K562 (cell line): ENCODE measurements at regions not wholly inside any gene's neighbourhood (a gene's known extent, or its start where the extent isn't known, plus 50 kb on each side); places are given as distances from the start of the nearest gene placed in this dataset.
A peak's percentile ranks its signal among the peaks of the same experiment; 100 is the strongest.

Experiments used
- CREM ChIP-seq: IDR thresholded peaks from 2 replicates; pipeline ENCODE4 v1.6.1; 2014; ENCODE audit warnings: antibody characterized with exemption, low read depth
- ELF1 ChIP-seq: fragments of 200-800 bp; sonication (Bioruptor generic); IDR thresholded peaks from 2 replicates; pipeline ENCODE4 v1.6.1; 2016; ENCODE audit warnings: missing genetic modification characterization, missing compliant biosample characterization
- FOSL1 ChIP-seq: fragments of 200-800 bp; sonication (Bioruptor generic); conservative IDR thresholded peaks from 2 replicates; pipeline ENCODE4 v1.6.1; 2016; ENCODE audit warnings: missing genetic modification characterization, missing compliant biosample characterization
- KDM2B ChIP-seq: fragments of 250-450 bp; sonication (Bioruptor Pico); IDR thresholded peaks from 2 replicates; pipeline ENCODE4 v1.8.0; 2021; ENCODE audit warnings: mild to moderate bottlenecking, moderate library complexity
- KDM5B ChIP-seq: fragments of 200-600 bp; sonication (generic); IDR thresholded peaks from 2 replicates; pipeline ENCODE4 v1.6.1; 2012; ENCODE audit warnings: low read depth, mild to moderate bottlenecking, moderate library complexity, low read length, control low read depth, inconsistent platforms; ENCODE audit not compliant: insufficient replicate concordance
- MAZ ChIP-seq, 2 experiments: fragments of 450-650 bp in 1 of 2; sonication (generic) in 1 of 2; formaldehyde crosslinking; IDR thresholded peaks in 1 of 2; conservative IDR thresholded peaks in 1 of 2; 2 replicates each; pipeline versions ENCODE4 v1.4.0 to v1.5.0; 2020; ENCODE audit warnings: mild to moderate bottlenecking in 1 of 2, missing genetic modification reagents in 1 of 2
- NFXL1 ChIP-seq: fragments of 450-650 bp; formaldehyde crosslinking; IDR thresholded peaks from 2 replicates; pipeline ENCODE4 v1.4.0; 2021; ENCODE audit warnings: mild to moderate bottlenecking
- PKNOX1 ChIP-seq: fragments of 450-650 bp; IDR thresholded peaks from 2 replicates; pipeline ENCODE4 v1.6.1; 2016
- POLR2H ChIP-seq: IDR thresholded peaks from 2 replicates; pipeline ENCODE4 v1.6.1; 2016; ENCODE audit warnings: missing genetic modification characterization, low read depth, mild to moderate bottlenecking, control low read depth, missing compliant biosample characterization, moderate library complexity
- PTBP1 ChIP-seq: fragments of 200-400 bp; formaldehyde crosslinking; IDR thresholded peaks from 2 replicates; pipeline ENCODE4 v1.6.1; 2017; ENCODE audit warnings: low read depth, low read length
- RCOR1 ChIP-seq, 2 experiments: IDR thresholded peaks; 2 replicates each; pipeline ENCODE4 v1.6.1; 2012; ENCODE audit warnings: low read depth in 2 of 2, low read length in 2 of 2, borderline replicate concordance in 1 of 2, improper control_type of control experiment in 1 of 2
- SRF ChIP-seq, 2 experiments: fragments of 250-450, 450-650 bp in 1 of 2; sonication (Bioruptor Pico) in 1 of 2; sonication (generic) in 1 of 2; formaldehyde crosslinking; IDR thresholded peaks; 2 replicates each; pipeline versions ENCODE4 v1.5.0 to v1.5.1; 2020 to 2022; ENCODE audit warnings: mild to moderate bottlenecking in 1 of 2, missing genetic modification reagents in 1 of 2
- XRCC3 ChIP-seq: fragments of 450-650 bp; IDR thresholded peaks from 2 replicates; pipeline ENCODE4 v1.6.1; 2017; ENCODE audit warnings: mild to moderate bottlenecking, moderate library complexity
- ZFP36 ChIP-seq: fragments of 150-350 bp; IDR thresholded peaks from 2 replicates; pipeline ENCODE4 v1.6.1; 2018; ENCODE audit warnings: low read length, low read depth; ENCODE audit not compliant: partially characterized antibody
- ZNF217 ChIP-seq: sonication (generic); formaldehyde crosslinking; IDR thresholded peaks from 2 replicates; pipeline ENCODE4 v1.8.0; 2022; ENCODE audit warnings: mild to moderate bottlenecking, missing genetic modification reagents
- ZNF507 ChIP-seq: conservative IDR thresholded peaks from 2 replicates; pipeline ENCODE4 v1.6.1; 2017; ENCODE audit warnings: missing genetic modification characterization, missing compliant biosample characterization
- ZNF785 ChIP-seq: fragments of 250-450 bp; sonication (Bioruptor Pico); IDR thresholded peaks from 2 replicates; pipeline ENCODE4 v1.4.0; 2020; ENCODE audit warnings: mild to moderate bottlenecking
- TF ChIP-seq, protein P1 (sequence below): fragments of 250-450 bp; sonication (Bioruptor Pico); IDR thresholded peaks from 2 replicates; pipeline ENCODE4 v1.4.0; 2020; ENCODE audit warnings: mild to moderate bottlenecking
- TF ChIP-seq, protein P2 (sequence below): sonication (generic); formaldehyde crosslinking; IDR thresholded peaks from 2 replicates; pipeline ENCODE4 v1.8.0; 2022; ENCODE audit warnings: missing genetic modification reagents, mild to moderate bottlenecking, moderate library complexity, borderline replicate concordance
- TF ChIP-seq, protein P3 (sequence below): fragments of 450-650 bp; formaldehyde crosslinking; IDR thresholded peaks from 2 replicates; pipeline ENCODE4 v1.4.0; 2022; ENCODE audit warnings: mild to moderate bottlenecking, moderate library complexity
- TF ChIP-seq, protein P4 (sequence below): fragments of 250-450 bp; sonication (Bioruptor Pico); IDR thresholded peaks from 2 replicates; pipeline ENCODE4 v1.5.0; 2022; ENCODE audit warnings: mild to moderate bottlenecking

DNA sequence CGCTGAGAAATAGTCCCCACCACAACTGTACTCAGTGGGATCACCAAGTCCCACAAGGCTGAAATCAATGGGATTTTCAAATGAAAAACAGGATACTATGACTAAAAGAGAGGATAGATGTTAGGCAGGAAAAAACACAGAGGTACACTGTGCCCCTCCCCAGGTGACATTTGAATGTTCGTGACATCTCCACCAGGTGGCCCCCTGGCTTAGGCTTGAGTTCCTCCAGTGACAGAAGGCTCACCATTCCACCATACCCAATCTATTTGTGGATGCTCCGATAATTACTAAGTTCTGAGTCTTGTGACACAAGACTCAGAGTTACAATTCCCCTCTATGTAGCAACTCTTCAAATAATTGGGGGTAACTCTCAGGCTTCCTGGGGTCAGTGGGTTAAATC lies 77.5 kb upstream of the KCNMA1 start (continued):
- TF ChIP-seq POLR2H (no peak), ZNF217 (CRISPR knock-in tag) (no peak), PKNOX1 (peak; percentile 37), ZNF507 (tag) (no peak), XRCC3 (no peak), CREM (0 out of 2 replicates have a peak, but pooled peaks have one; percentile 30), MAZ (CRISPR knock-in tag; conservative IDR thresholded peaks at IDR 0.05 in 1 of 2, IDR thresholded peaks at IDR 0.05 in 1 of 2) (0 out of 4 replicates have a peak, but pooled peaks of 1 of the 2 experiments have one; percentile 33), ZNF785 (CRISPR knock-in tag) (no peak), SRF (CRISPR knock-in tag; IDR thresholded peaks at IDR 0.05) (no peak), NFXL1 (no peak), RCOR1 (IDR thresholded peaks at IDR 0.05; ENCODE audit: borderline replicate concordance in 1 of 2, low read depth in 2 of 2, low read length in 2 of 2) (0 out of 4 replicates have a peak, but pooled peaks of 1 of the 2 experiments have one; percentile 9), FOSL1 (tag) (no peak), PTBP1 (no peak), KDM2B (CRISPR knock-in tag) (no peak), ZFP36 (peak; percentile 35), KDM5B (no peak), ELF1 (tag) (no peak)
- TF ChIP-seq, protein P1, sequence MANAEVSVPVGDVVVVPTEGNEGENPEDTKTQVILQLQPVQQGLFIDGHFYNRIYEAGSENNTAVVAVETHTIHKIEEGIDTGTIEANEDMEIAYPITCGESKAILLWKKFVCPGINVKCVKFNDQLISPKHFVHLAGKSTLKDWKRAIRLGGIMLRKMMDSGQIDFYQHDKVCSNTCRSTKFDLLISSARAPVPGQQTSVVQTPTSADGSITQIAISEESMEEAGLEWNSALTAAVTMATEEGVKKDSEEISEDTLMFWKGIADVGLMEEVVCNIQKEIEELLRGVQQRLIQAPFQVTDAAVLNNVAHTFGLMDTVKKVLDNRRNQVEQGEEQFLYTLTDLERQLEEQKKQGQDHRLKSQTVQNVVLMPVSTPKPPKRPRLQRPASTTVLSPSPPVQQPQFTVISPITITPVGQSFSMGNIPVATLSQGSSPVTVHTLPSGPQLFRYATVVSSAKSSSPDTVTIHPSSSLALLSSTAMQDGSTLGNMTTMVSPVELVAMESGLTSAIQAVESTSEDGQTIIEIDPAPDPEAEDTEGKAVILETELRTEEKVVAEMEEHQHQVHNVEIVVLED, result no peak
- TF ChIP-seq, protein P2, sequence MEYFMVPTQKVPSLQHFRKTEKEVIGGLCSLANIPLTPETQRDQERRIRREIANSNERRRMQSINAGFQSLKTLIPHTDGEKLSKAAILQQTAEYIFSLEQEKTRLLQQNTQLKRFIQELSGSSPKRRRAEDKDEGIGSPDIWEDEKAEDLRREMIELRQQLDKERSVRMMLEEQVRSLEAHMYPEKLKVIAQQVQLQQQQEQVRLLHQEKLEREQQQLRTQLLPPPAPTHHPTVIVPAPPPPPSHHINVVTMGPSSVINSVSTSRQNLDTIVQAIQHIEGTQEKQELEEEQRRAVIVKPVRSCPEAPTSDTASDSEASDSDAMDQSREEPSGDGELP (CRISPR knock-in tag), result no peak
- TF ChIP-seq, protein P3, sequence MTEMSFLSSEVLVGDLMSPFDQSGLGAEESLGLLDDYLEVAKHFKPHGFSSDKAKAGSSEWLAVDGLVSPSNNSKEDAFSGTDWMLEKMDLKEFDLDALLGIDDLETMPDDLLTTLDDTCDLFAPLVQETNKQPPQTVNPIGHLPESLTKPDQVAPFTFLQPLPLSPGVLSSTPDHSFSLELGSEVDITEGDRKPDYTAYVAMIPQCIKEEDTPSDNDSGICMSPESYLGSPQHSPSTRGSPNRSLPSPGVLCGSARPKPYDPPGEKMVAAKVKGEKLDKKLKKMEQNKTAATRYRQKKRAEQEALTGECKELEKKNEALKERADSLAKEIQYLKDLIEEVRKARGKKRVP (CRISPR knock-in tag), result no peak
- TF ChIP-seq, protein P4, sequence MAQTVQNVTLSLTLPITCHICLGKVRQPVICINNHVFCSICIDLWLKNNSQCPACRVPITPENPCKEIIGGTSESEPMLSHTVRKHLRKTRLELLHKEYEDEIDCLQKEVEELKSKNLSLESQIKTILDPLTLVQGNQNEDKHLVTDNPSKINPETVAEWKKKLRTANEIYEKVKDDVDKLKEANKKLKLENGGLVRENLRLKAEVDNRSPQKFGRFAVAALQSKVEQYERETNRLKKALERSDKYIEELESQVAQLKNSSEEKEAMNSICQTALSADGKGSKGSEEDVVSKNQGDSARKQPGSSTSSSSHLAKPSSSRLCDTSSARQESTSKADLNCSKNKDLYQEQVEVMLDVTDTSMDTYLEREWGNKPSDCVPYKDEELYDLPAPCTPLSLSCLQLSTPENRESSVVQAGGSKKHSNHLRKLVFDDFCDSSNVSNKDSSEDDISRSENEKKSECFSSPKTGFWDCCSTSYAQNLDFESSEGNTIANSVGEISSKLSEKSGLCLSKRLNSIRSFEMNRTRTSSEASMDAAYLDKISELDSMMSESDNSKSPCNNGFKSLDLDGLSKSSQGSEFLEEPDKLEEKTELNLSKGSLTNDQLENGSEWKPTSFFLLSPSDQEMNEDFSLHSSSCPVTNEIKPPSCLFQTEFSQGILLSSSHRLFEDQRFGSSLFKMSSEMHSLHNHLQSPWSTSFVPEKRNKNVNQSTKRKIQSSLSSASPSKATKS, result no peak
